ENCODE measurements at regions not wholly inside any gene's neighbourhood (a gene's known extent, or its start where the extent isn't known, plus 50 kb on each side); places are given as distances from the start of the nearest gene placed in this dataset.

DNA sequence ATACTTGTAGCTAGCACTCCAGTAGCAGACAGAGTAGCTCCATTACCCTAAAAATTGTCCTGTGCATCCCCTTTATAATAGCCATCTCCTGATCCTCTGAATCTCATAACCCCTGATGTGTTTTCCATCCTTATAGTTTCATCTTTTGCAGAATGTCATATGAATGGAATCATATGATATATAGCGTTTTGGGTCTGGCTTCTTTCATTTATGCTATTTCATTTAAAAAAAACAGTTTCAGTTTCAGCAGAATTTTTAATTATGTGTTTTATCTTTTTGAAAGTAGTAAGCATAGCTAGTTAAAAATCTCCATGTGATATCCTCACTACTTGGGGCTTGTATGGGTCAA lies 132.7 kb downstream of the KLF13 start (continued):
- TF ChIP-seq, protein P1, sequence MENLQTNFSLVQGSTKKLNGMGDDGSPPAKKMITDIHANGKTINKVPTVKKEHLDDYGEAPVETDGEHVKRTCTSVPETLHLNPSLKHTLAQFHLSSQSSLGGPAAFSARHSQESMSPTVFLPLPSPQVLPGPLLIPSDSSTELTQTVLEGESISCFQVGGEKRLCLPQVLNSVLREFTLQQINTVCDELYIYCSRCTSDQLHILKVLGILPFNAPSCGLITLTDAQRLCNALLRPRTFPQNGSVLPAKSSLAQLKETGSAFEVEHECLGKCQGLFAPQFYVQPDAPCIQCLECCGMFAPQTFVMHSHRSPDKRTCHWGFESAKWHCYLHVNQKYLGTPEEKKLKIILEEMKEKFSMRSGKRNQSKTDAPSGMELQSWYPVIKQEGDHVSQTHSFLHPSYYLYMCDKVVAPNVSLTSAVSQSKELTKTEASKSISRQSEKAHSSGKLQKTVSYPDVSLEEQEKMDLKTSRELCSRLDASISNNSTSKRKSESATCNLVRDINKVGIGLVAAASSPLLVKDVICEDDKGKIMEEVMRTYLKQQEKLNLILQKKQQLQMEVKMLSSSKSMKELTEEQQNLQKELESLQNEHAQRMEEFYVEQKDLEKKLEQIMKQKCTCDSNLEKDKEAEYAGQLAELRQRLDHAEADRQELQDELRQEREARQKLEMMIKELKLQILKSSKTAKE (IDR thresholded peaks at IDR 0.05; ENCODE audit: low read depth, poor library complexity, severe bottlenecking) = no peak
- no peak for TF ChIP-seq ZSCAN29 (IDR thresholded peaks at IDR 0.05)
- no peak for TF ChIP-seq SREBF2 (IDR thresholded peaks at IDR 0.05; ENCODE audit: low read length)
- TF ChIP-seq MEF2B (IDR thresholded peaks at IDR 0.05; ENCODE audit: partially characterized antibody, poor library complexity, severe bottlenecking) = peak; percentile 13
- TF ChIP-seq ZNF217 (IDR thresholded peaks at IDR 0.05) = no peak
- no peak for TF ChIP-seq TARDBP (IDR thresholded peaks at IDR 0.05; ENCODE audit: borderline replicate concordance)
- TF ChIP-seq, protein P2, sequence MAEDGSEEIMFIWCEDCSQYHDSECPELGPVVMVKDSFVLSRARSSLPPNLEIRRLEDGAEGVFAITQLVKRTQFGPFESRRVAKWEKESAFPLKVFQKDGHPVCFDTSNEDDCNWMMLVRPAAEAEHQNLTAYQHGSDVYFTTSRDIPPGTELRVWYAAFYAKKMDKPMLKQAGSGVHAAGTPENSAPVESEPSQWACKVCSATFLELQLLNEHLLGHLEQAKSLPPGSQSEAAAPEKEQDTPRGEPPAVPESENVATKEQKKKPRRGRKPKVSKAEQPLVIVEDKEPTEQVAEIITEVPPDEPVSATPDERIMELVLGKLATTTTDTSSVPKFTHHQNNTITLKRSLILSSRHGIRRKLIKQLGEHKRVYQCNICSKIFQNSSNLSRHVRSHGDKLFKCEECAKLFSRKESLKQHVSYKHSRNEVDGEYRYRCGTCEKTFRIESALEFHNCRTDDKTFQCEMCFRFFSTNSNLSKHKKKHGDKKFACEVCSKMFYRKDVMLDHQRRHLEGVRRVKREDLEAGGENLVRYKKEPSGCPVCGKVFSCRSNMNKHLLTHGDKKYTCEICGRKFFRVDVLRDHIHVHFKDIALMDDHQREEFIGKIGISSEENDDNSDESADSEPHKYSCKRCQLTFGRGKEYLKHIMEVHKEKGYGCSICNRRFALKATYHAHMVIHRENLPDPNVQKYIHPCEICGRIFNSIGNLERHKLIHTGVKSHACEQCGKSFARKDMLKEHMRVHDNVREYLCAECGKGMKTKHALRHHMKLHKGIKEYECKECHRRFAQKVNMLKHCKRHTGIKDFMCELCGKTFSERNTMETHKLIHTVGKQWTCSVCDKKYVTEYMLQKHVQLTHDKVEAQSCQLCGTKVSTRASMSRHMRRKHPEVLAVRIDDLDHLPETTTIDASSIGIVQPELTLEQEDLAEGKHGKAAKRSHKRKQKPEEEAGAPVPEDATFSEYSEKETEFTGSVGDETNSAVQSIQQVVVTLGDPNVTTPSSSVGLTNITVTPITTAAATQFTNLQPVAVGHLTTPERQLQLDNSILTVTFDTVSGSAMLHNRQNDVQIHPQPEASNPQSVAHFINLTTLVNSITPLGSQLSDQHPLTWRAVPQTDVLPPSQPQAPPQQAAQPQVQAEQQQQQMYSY (CRISPR knock-in tag; IDR thresholded peaks at IDR 0.05) = no peak
- TF ChIP-seq, protein P3, sequence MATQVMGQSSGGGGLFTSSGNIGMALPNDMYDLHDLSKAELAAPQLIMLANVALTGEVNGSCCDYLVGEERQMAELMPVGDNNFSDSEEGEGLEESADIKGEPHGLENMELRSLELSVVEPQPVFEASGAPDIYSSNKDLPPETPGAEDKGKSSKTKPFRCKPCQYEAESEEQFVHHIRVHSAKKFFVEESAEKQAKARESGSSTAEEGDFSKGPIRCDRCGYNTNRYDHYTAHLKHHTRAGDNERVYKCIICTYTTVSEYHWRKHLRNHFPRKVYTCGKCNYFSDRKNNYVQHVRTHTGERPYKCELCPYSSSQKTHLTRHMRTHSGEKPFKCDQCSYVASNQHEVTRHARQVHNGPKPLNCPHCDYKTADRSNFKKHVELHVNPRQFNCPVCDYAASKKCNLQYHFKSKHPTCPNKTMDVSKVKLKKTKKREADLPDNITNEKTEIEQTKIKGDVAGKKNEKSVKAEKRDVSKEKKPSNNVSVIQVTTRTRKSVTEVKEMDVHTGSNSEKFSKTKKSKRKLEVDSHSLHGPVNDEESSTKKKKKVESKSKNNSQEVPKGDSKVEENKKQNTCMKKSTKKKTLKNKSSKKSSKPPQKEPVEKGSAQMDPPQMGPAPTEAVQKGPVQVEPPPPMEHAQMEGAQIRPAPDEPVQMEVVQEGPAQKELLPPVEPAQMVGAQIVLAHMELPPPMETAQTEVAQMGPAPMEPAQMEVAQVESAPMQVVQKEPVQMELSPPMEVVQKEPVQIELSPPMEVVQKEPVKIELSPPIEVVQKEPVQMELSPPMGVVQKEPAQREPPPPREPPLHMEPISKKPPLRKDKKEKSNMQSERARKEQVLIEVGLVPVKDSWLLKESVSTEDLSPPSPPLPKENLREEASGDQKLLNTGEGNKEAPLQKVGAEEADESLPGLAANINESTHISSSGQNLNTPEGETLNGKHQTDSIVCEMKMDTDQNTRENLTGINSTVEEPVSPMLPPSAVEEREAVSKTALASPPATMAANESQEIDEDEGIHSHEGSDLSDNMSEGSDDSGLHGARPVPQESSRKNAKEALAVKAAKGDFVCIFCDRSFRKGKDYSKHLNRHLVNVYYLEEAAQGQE (IDR thresholded peaks at IDR 0.05; ENCODE audit: low read depth, low read length) = no peak
- TF ChIP-seq CBX3 (IDR thresholded peaks at IDR 0.05; ENCODE audit: borderline replicate concordance, low read depth) = no peak
- no peak for TF ChIP-seq RAD21 (IDR thresholded peaks at IDR 0.05; ENCODE audit: insufficient read depth, low read depth, low read length)
- TF ChIP-seq CHD4 (IDR thresholded peaks at IDR 0.05) = no peak
- TF ChIP-seq IRF4 (IDR thresholded peaks at IDR 0.05; ENCODE audit: low read depth, low read length) = no peak
- TF ChIP-seq, protein P4, sequence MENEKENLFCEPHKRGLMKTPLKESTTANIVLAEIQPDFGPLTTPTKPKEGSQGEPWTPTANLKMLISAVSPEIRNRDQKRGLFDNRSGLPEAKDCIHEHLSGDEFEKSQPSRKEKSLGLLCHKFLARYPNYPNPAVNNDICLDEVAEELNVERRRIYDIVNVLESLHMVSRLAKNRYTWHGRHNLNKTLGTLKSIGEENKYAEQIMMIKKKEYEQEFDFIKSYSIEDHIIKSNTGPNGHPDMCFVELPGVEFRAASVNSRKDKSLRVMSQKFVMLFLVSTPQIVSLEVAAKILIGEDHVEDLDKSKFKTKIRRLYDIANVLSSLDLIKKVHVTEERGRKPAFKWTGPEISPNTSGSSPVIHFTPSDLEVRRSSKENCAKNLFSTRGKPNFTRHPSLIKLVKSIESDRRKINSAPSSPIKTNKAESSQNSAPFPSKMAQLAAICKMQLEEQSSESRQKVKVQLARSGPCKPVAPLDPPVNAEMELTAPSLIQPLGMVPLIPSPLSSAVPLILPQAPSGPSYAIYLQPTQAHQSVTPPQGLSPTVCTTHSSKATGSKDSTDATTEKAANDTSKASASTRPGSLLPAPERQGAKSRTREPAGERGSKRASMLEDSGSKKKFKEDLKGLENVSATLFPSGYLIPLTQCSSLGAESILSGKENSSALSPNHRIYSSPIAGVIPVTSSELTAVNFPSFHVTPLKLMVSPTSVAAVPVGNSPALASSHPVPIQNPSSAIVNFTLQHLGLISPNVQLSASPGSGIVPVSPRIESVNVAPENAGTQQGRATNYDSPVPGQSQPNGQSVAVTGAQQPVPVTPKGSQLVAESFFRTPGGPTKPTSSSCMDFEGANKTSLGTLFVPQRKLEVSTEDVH (IDR thresholded peaks at IDR 0.05; ENCODE audit: low read depth, partially characterized antibody) = no peak
- peak; percentile 45 to 53; a peak in 3 of 4 replicates for TF ChIP-seq IKZF2 (IDR thresholded peaks at IDR 0.05)
- TF ChIP-seq RAD51 (IDR thresholded peaks at IDR 0.05) = 0 out of 2 replicates have a peak, but pooled peaks have one; percentile 39

Measured in GM12878 (cell line).